Effector CD8-positive, alpha-beta T cell (primary cell): ENCODE measurements at regions not wholly inside any gene's neighbourhood (a gene's known extent, or its start where the extent isn't known, plus 50 kb on each side); places are given as distances from the start of the nearest gene placed in this dataset.

Experiments used
- DNase-seq: peaks from one replicate; lab custom pipeline; 2025; lab: John Stamatoyannopoulos, UW

- no peak for DNase-seq
Observed at GRCh38 chr16:66289986-66290385, 76.5 kb upstream of the CDH5 start.

GRCh38 chr16:66289051-66289680 is 77.3 kb upstream of the CDH5 start:
- no peak for DNase-seq

GRCh38 chr16:66287926-66288325 is 78.6 kb upstream of the CDH5 start:
- DNase-seq = no peak

- no peak for DNase-seq
Observed at GRCh38 chr16:66287416-66287815, 79.1 kb upstream of the CDH5 start.

- DNase-seq = no peak
Observed at GRCh38 chr16:66286527-66286926, 80.0 kb upstream of the CDH5 start.

GRCh38 chr16:66278604-66279262 is 87.8 kb upstream of the CDH5 start:
- no peak for DNase-seq

GRCh38 chr16:66278111-66278531 is 88.4 kb upstream of the CDH5 start:
- no peak for DNase-seq

- no peak for DNase-seq
Observed at GRCh38 chr16:66277311-66278070, 89.0 kb upstream of the CDH5 start.

- no peak for DNase-seq
Observed at GRCh38 chr16:66275775-66276428, 90.6 kb upstream of the CDH5 start.

GRCh38 chr16:66274335-66275110 is 92.0 kb upstream of the CDH5 start:
- DNase-seq = no peak

- DNase-seq = no peak
Observed at GRCh38 chr16:66273644-66274334, 92.7 kb upstream of the CDH5 start.

GRCh38 chr16:66273053-66273452 is 93.4 kb upstream of the CDH5 start:
- no peak for DNase-seq

- DNase-seq = no peak
Observed at GRCh38 chr16:66272461-66272860, 94.0 kb upstream of the CDH5 start.

GRCh38 chr16:66271074-66272060 is 95.1 kb upstream of the CDH5 start:
- no peak for DNase-seq

GRCh38 chr16:66270333-66270927 is 96.1 kb upstream of the CDH5 start:
- DNase-seq = peak; percentile 15

- DNase-seq = no peak
Observed at GRCh38 chr16:66269617-66270332, 96.7 kb upstream of the CDH5 start.

GRCh38 chr16:66267292-66268014 is 99.0 kb upstream of the CDH5 start:
- no peak for DNase-seq
